ENCODE measurements at regions not wholly inside any gene's neighbourhood (a gene's known extent, or its start where the extent isn't known, plus 50 kb on each side); places are given as distances from the start of the nearest gene placed in this dataset.

DNA sequence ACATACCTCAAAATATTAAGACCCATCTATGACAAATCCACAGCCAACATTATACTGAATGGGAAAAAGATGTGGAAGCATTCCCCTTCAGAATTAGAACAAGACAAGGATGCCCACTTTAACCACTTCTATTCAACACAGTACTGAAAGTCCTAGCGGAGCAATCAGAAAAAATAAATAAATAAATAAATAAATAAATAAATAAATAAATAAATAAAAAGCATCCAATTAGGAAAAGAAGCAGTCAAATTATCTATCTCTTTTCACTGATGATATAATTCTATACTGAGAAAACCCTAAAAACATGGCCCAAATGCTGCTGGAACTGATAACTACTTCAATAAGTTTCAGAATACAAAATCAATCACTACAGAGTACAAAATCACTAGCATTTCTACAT is 67.5 kb downstream of the PRR32 start:
- no peak for TF ChIP-seq POLR2AphosphoS5 (IDR thresholded peaks at IDR 0.05)
- TF ChIP-seq, protein P1, sequence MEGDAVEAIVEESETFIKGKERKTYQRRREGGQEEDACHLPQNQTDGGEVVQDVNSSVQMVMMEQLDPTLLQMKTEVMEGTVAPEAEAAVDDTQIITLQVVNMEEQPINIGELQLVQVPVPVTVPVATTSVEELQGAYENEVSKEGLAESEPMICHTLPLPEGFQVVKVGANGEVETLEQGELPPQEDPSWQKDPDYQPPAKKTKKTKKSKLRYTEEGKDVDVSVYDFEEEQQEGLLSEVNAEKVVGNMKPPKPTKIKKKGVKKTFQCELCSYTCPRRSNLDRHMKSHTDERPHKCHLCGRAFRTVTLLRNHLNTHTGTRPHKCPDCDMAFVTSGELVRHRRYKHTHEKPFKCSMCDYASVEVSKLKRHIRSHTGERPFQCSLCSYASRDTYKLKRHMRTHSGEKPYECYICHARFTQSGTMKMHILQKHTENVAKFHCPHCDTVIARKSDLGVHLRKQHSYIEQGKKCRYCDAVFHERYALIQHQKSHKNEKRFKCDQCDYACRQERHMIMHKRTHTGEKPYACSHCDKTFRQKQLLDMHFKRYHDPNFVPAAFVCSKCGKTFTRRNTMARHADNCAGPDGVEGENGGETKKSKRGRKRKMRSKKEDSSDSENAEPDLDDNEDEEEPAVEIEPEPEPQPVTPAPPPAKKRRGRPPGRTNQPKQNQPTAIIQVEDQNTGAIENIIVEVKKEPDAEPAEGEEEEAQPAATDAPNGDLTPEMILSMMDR (IDR thresholded peaks at IDR 0.05): no peak
- no peak for TF ChIP-seq POLR2A (IDR thresholded peaks at IDR 0.05)
- Histone ChIP-seq H3K4me1 (replicated peaks) (no peaks in the 10 kb centered on the region), H3K27ac (no peak overlapping the region), H3K9me3 (no peaks in the 10 kb centered on the region), H3K36me3 (no peaks in the 10 kb centered on the region), H3K4me3 (no peak overlapping the region), H3K27me3 (replicated peaks; ENCODE audit: insufficient read depth) (no peaks in the 10 kb centered on the region)
- intact Hi-C loops (cut with DNase I): no loop called here
- 100% methylated on average over 1 of the region's 1 CpG for WGBS
- no peak for DNase-seq (ENCODE audit: low spot score)

DNA sequence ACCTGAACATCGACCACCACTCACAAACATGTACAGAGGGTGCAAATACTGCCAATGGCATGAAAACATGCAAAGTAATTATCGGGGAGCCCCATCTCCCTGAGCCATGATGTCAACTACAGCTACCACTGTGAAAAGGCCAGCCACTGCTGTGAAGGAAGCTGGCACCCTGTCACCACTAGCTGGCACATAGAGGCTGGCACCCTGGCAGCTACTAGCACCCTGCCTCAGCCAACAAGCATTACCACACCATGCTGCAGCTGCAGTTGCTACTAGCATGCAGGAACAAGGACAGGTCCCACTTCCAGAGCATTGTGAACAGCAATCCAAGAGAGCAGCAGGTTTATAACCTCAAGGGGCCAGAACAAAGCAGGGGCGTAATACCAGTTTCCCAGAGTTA is 81.4 kb downstream of the PRR32 start:
- intact Hi-C loops (cut with DNase I): no loop called here
- Histone ChIP-seq H3K27ac (no peak overlapping the region), H3K27me3 (replicated peaks; ENCODE audit: insufficient read depth) (no peaks in the 10 kb centered on the region), H3K4me1 (replicated peaks) (no peaks in the 10 kb centered on the region), H3K4me3 (no peak overlapping the region), H3K9me3 (no peaks in the 10 kb centered on the region), H3K36me3 (no peaks in the 10 kb centered on the region)
- no peak for DNase-seq (ENCODE audit: low spot score)
- WGBS: 88% methylated on average over 3 of the region's 3 CpGs
- TF ChIP-seq POLR2AphosphoS5 (IDR thresholded peaks at IDR 0.05) (no peak), POLR2A (IDR thresholded peaks at IDR 0.05) (no peak)
- TF ChIP-seq, protein P1 (IDR thresholded peaks at IDR 0.05): no peak

DNA sequence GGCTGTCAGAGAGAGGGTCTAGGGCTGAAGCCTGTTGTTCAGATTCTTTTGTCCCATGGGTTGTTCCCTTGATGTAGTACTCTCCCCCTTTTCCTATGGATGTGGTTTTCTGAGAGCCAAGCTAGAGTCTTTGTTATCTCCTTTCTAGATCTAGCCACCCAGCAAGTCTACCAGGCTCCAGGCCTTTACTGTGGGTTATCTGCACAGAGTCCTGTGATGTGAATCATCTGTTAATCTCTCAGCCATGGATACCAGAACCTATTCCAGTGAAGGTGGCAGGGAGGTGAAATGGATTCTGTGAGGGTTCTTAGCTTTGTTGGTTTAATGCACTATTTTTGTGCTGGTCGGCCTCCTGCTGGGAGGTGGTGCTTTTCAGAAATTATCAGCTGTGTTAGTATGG is 109.5 kb downstream of the PRR32 start:
- Histone ChIP-seq H3K9me3 (no peaks in the 10 kb centered on the region), H3K27me3 (replicated peaks; ENCODE audit: insufficient read depth) (no peaks in the 10 kb centered on the region), H3K36me3 (no peaks in the 10 kb centered on the region), H3K4me3 (no peak overlapping the region), H3K27ac (no peak overlapping the region), H3K4me1 (replicated peaks) (no peaks in the 10 kb centered on the region)
- intact Hi-C loops (cut with DNase I): no loop called here
- 100% methylated on average over 1 of the region's 1 CpG for WGBS
- TF ChIP-seq POLR2A (IDR thresholded peaks at IDR 0.05) (no peak), POLR2AphosphoS5 (IDR thresholded peaks at IDR 0.05) (no peak)
- TF ChIP-seq, protein P1 (IDR thresholded peaks at IDR 0.05): no peak
- DNase-seq (ENCODE audit: low spot score): no peak

GRCh38 chrX:126967225-126967624 is 147.7 kb downstream of the PRR32 start:
- WGBS: 84% methylated on average over 3 of the region's 3 CpGs
- no peak overlapping the region for H3K27ac ChIP-seq
- no peak overlapping the region for H3K4me3 ChIP-seq
- no peaks in the 10 kb centered on the region for H3K36me3 ChIP-seq
- no peaks in the 10 kb centered on the region for H3K4me1 ChIP-seq (replicated peaks)
- no peaks in the 10 kb centered on the region for H3K9me3 ChIP-seq
- no peak for TF ChIP-seq POLR2A (IDR thresholded peaks at IDR 0.05)
- TF ChIP-seq POLR2AphosphoS5 (IDR thresholded peaks at IDR 0.05): no peak
- TF ChIP-seq, protein P1 (IDR thresholded peaks at IDR 0.05): no peak
- no peaks in the 10 kb centered on the region for H3K27me3 ChIP-seq (replicated peaks; ENCODE audit: insufficient read depth)
- intact Hi-C loops (cut with DNase I): no loop called here
- DNase-seq (ENCODE audit: low spot score): no peak

GRCh38 chrX:126982158-126982557 is 162.6 kb downstream of the PRR32 start:
- Histone ChIP-seq H3K27me3 (replicated peaks; ENCODE audit: insufficient read depth) (no peaks in the 10 kb centered on the region), H3K9me3 (no peaks in the 10 kb centered on the region), H3K4me3 (no peak overlapping the region), H3K36me3 (no peaks in the 10 kb centered on the region), H3K27ac (no peak overlapping the region), H3K4me1 (replicated peaks) (no peaks in the 10 kb centered on the region)
- intact Hi-C loops (cut with DNase I): no loop called here
- DNase-seq (ENCODE audit: low spot score): no peak
- 92% methylated on average over 3 of the region's 3 CpGs for WGBS
- TF ChIP-seq POLR2A (IDR thresholded peaks at IDR 0.05): no peak
- TF ChIP-seq, protein P1 (IDR thresholded peaks at IDR 0.05): no peak
- no peak for TF ChIP-seq POLR2AphosphoS5 (IDR thresholded peaks at IDR 0.05)

Measured in prostate gland (tissue), 2 donors.